C4-2B (cell line): ENCODE measurements at regions not wholly inside any gene's neighbourhood (a gene's known extent, or its start where the extent isn't known, plus 50 kb on each side); places are given as distances from the start of the nearest gene placed in this dataset.

Source experiments
- H3K27ac ChIP-seq: fragments of 450-650 bp; 2 replicates; pipeline ENCODE4 v1.5.1; 2017
- ZFX ChIP-seq: fragments of 450-650 bp; IDR thresholded peaks from 2 replicates; pipeline ENCODE4 v1.6.1; 2017
- TF ChIP-seq, protein P1 (sequence below): fragments of 450-650 bp; conservative IDR thresholded peaks from 2 replicates; pipeline ENCODE4 v1.5.1; 2017; ENCODE audit warnings: mild to moderate bottlenecking

DNA sequence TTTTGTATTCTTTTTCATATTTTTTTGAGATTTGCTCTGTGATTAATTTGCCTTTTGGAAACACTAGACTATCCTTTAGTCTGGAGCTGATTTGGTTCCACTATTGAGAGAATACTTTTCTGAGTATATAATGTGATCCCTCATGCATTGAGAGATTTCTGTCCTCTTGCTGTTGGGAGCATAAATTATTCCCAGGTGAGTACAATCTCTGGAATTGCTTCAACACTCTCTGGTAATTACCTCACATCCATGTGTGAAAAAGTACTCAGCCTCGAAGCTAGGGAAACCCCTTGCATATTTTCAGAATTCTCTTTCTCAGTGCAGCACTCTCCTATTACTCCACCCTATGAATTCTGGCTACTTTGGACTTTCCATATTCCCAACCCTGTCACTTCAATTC is 550.0 kb downstream of the RAPGEF2 start:
- TF ChIP-seq ZFX: no peak
- TF ChIP-seq, protein P1, sequence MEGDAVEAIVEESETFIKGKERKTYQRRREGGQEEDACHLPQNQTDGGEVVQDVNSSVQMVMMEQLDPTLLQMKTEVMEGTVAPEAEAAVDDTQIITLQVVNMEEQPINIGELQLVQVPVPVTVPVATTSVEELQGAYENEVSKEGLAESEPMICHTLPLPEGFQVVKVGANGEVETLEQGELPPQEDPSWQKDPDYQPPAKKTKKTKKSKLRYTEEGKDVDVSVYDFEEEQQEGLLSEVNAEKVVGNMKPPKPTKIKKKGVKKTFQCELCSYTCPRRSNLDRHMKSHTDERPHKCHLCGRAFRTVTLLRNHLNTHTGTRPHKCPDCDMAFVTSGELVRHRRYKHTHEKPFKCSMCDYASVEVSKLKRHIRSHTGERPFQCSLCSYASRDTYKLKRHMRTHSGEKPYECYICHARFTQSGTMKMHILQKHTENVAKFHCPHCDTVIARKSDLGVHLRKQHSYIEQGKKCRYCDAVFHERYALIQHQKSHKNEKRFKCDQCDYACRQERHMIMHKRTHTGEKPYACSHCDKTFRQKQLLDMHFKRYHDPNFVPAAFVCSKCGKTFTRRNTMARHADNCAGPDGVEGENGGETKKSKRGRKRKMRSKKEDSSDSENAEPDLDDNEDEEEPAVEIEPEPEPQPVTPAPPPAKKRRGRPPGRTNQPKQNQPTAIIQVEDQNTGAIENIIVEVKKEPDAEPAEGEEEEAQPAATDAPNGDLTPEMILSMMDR: no peak
- no peak overlapping the region for H3K27ac ChIP-seq

GRCh38 chr4:159655547-159655946 is 552.7 kb downstream of the RAPGEF2 start:
- no peak overlapping the region for H3K27ac ChIP-seq
- TF ChIP-seq, protein P1: no peak
- no peak for TF ChIP-seq ZFX

GRCh38 chr4:159669094-159669493 is 566.2 kb downstream of the RAPGEF2 start:
- H3K27ac ChIP-seq: peak overlapping the region; percentile 24; the same call in 1 of the 2 replicates
- TF ChIP-seq, protein P1: no peak
- TF ChIP-seq ZFX: no peak

DNA sequence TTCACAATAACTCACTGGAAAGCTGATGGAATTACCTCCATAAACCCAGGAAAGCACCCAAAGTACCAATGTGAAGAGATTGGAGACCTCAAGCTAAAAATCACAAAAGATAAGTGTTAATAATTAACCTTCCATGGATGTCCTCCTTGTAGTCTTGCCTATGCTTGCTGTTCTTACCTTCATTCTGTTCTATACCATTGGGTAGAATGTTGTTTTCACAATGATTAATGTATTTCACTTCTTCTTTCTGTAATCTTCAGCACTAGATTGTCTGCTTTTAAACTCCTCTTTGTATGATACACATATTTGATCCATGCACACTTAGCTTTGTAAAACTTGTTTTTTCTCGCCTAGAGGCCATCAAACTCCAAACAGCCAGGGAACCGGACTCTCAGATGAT is 570.3 kb downstream of the RAPGEF2 start:
- TF ChIP-seq ZFX: no peak
- TF ChIP-seq, protein P1: no peak
- no peak overlapping the region for H3K27ac ChIP-seq

DNA sequence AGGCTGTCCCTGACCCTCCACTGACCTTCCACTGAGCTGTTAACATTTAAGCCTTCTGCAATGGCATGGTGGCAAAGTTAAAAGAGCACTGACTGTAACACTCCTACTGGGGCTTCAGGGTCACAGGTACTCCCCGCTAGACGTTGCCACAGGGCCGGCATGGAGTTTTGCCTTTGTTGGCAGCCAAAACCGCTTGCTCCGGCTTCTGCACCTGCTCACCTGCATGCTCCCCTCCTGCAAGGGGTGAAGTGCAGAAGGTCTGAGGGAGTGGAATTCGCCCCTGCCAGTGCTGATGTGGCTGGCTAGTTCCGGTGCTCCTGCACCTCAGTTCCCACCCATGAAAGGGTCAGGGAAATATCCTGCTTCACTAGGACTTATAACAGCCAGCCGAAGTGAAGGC is 571.4 kb downstream of the RAPGEF2 start:
- no peak overlapping the region for H3K27ac ChIP-seq
- TF ChIP-seq, protein P1: no peak
- TF ChIP-seq ZFX: no peak

DNA sequence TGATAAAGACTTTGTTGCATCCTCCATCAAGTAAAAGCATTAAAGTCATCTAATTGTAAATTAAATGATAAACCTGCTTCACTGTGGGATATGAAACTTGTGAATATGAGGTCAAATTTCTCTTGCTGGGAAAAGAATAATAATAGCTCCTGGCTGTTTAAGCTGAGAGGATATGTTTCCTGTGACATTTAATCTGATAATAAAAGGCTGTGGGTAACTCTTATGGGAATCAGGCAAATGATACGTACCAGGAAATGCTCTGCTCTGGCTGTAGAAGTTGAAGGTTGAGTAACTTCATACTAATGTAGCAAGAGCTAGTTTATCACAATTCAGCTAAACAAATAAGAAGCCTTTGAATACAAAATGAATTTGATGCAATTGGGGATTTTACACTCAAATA is 574.6 kb downstream of the RAPGEF2 start:
- no peak overlapping the region for H3K27ac ChIP-seq
- TF ChIP-seq, protein P1: no peak
- no peak for TF ChIP-seq ZFX

DNA sequence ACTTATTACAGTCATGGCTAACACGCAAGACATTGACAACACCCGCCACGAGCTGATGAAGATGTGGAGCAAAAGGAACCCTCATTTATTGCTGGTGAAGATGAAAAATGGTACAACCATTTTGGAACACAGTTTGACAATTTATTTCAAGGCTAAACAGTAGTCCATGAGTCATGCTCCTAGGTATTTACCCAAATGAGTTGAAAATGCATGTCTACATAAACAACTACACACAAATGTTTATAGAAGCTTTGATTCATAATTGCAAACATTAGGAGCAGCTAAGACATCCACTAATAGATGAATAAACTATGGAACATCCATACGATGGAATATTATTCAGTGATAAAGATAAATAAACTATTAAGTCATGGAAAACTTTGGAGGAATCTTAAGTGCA is 580.1 kb downstream of the RAPGEF2 start:
- H3K27ac ChIP-seq: no peak overlapping the region
- TF ChIP-seq, protein P1: no peak
- no peak for TF ChIP-seq ZFX
